GM12873 (cell line): ENCODE measurements at regions not wholly inside any gene's neighbourhood (a gene's known extent, or its start where the extent isn't known, plus 50 kb on each side); places are given as distances from the start of the nearest gene placed in this dataset.

Experiments
- TF ChIP-seq, protein P1 (sequence below): IDR thresholded peaks from 2 replicates; pipeline ENCODE4 v1.5.1; 2012; ENCODE audit warnings: low read depth, mild to moderate bottlenecking, moderate library complexity, low read length, control low read depth; ENCODE audit not compliant: insufficient read depth; ENCODE audit errors: missing control alignments

DNA sequence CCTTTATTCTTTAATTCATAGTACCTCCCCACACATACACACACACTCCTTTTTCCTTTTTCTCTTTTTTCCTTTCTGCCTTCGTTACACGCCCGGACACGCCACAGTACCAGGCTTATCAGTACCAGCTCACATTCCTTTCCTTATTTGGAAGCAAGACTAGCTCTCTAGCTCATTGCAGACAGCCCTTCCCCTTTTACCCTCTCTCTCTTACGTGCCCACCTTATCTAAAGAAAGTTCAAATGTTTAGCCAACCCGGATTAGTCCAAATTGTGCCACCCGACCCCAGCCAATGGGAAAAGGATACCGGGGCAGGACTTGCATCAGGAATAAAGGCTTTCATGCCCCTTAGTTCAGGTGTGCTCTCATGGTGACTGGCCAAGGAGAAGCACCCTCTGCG, 194.7 kb upstream of the VCX3A start:
- TF ChIP-seq, protein P1, sequence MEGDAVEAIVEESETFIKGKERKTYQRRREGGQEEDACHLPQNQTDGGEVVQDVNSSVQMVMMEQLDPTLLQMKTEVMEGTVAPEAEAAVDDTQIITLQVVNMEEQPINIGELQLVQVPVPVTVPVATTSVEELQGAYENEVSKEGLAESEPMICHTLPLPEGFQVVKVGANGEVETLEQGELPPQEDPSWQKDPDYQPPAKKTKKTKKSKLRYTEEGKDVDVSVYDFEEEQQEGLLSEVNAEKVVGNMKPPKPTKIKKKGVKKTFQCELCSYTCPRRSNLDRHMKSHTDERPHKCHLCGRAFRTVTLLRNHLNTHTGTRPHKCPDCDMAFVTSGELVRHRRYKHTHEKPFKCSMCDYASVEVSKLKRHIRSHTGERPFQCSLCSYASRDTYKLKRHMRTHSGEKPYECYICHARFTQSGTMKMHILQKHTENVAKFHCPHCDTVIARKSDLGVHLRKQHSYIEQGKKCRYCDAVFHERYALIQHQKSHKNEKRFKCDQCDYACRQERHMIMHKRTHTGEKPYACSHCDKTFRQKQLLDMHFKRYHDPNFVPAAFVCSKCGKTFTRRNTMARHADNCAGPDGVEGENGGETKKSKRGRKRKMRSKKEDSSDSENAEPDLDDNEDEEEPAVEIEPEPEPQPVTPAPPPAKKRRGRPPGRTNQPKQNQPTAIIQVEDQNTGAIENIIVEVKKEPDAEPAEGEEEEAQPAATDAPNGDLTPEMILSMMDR, result no peak

DNA sequence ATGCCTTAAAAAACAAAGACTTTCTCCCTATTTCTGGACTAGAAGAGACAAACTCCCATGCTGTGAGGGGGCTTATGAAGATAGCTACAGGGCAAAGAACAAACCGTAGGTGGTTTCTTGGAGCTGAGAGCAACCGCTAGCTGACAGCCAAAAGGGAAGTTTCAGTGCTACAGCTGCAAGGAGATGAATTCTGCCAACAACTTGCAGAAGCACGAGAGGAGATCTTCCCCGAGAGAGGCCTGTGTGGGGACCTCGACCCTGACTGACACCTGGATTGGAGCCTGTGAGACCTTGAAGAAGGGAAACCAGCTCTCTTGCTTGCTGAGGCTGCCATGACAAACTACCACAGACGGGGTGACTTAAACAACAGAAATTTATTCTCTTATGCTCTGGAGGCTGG, 183.8 kb upstream of the VCX3A start:
- TF ChIP-seq, protein P1, result no peak

DNA sequence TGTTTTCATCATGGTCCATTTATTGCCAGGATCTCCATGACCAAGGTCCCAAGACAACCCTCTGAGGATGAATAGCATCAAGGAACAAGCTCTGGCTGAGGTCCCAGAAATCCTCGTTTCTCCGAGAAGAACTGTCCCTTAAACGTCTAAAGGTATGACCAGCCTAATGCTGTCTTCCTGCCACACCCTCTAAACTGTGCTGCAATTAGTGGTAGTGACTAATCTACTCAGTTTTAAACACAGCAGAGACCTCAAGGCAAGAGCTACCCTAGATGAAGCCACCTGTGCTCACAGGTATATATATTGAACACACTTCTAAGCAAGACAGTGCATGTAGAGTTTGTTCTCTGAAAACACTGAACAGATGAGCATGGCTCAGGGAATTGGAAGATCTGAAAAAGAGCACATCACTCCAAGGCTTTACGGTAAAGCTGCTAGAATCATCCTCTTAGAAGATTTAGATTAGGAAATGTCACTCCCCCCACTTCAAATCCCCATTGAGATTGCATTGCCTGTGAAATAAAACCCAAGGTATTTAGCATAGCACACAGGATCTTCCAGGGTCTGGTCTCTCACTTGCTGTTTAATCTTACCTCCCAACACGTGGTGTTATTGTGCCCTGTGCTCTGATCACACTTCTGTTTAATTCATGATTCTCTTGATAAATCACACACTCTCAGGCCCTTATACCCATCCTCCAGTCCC, 173.9 kb upstream of the VCX3A start:
- TF ChIP-seq, protein P1, result no peak

DNA sequence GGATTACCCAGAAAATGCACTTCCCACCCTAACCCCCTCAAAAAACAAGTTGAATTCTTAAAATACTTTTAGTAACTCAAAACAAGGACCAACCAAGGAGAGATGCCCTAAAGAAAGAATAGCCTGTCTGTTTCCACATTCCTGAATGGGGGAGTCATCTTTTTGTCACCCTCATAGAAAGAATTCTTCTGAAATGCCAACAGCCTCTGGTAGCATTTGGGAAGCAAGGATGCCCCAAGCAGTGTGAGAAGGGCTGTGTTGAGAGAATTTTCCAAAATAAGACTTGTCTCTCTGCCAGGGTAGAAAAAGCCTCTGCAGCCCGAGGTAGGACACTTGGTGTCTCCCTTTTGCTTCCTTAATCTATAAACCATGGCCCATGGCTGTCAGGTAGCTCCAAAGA, 173.1 kb upstream of the VCX3A start:
- TF ChIP-seq, protein P1, result no peak

DNA sequence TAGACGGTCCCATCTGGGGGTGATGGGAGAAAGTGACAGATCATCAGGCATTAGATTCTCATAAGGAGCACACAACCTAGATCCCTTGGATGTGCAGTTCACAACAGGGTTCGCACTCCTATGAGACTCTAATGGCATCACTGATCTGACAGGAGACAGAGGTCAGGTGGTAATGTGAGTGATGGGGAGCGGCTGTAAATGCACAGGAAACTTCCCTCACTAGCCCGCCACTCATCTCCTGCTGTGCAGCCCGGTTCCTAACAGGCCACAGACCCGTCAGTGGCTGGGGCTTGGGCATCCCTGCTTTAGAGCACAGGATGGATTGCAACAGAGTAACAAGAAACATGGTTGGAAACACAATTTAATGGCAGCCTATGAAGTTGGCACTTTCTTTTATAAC, 172.6 kb upstream of the VCX3A start:
- TF ChIP-seq, protein P1, result no peak

DNA sequence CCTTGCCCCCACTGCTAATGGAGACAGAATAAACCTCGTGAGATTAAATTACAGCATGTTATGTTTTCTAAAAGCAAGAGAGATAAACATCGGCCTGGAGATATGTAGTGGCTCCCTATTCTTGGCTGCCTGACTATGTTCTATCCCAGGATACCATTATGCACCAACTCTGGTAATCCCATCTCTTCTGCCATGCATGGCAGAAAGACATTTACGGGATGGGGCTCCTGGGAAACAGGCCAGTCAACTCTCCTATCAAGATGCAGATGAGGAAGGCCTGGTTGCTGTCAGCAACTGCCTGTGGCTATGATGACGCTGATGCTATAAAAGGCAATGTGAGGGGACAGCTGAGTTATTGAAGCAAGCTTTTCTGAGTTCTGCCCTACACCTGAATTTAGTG, 166.2 kb upstream of the VCX3A start:
- TF ChIP-seq, protein P1, result no peak

DNA sequence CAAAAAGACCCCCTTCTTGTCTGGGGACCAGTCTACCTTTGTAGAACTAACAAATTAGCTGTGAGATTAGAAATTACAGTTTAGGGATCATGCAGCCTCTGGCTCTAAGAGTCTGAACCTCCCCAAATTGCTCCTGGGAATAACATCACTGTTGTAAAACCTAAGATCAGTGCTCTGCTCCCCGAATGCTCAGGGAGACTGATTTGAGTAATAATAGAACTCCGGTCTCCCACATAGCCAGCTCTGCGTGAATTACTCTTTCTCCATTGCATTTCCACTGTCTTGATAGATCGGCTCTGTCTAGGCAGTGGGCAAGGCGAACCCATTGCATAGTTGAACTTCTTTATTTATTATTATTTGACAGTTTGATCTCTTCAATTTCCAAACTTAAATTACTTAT, 160.8 kb upstream of the VCX3A start:
- TF ChIP-seq, protein P1, result no peak
